DOHH2 (cell line): ENCODE measurements at regions not wholly inside any gene's neighbourhood (a gene's known extent, or its start where the extent isn't known, plus 50 kb on each side); places are given as distances from the start of the nearest gene placed in this dataset.

Experiments
- CTCF ChIP-seq: fragments of 200-600 bp; sonication (generic); IDR thresholded peaks from one replicate; pipeline ENCODE4 v1.5.1; 2014; ENCODE audit warnings: antibody characterized with exemption, mild to moderate bottlenecking, low read depth, low read length; ENCODE audit not compliant: poor library complexity, severe bottlenecking
- EZH2phosphoT487 ChIP-seq: fragments of 200-600 bp; sonication (generic); IDR thresholded peaks from 2 replicates; pipeline ENCODE4 v1.6.1; 2017; ENCODE audit warnings: borderline replicate concordance, mild to moderate bottlenecking, antibody characterized with exemption, low read length, moderate library complexity, mixed read lengths

GRCh38 chr7:81296726-81297125 is 377.9 kb upstream of the SEMA3C start:
- TF ChIP-seq CTCF, result no peak
- no peak for TF ChIP-seq EZH2phosphoT487
